Keratinocyte (primary cell): ENCODE measurements at regions not wholly inside any gene's neighbourhood (a gene's known extent, or its start where the extent isn't known, plus 50 kb on each side); places are given as distances from the start of the nearest gene placed in this dataset.

Experiments
- DNase-seq: peaks from one replicate; pipeline ENCODE4 v3.0.0-alpha.2; 2011; ENCODE audit warnings: low read depth, missing footprints, low spot score
- FAIRE-seq: peaks from 2 replicates; lab custom pipeline; 2011; peaks lifted over from hg19 to GRCh38; lab: Jason Lieb, UNC
- H2AFZ ChIP-seq: 2 replicates; pipeline ENCODE4 v1.6.0; 2012; ENCODE audit warnings: low read length, control low read depth, inconsistent platforms; ENCODE audit not compliant: control insufficient read depth
- H3K27ac ChIP-seq: 2 replicates; pipeline ENCODE4 v1.5.1; 2011; ENCODE audit warnings: low read length; ENCODE audit not compliant: control insufficient read depth, insufficient read depth
- H3K27me3 ChIP-seq: 3 replicates; pipeline ENCODE4 v1.6.0; 2011; ENCODE audit warnings: low read length; ENCODE audit not compliant: control insufficient read depth, insufficient read depth; ENCODE audit errors: extremely low read depth
- H3K36me3 ChIP-seq, 2 experiments: 2 replicates in 1 of 2; 3 replicates in 1 of 2; pipeline ENCODE4 v1.5.1; 2011; ENCODE audit warnings: low read length in 2 of 2, mild to moderate bottlenecking in 1 of 2; ENCODE audit not compliant: control insufficient read depth in 2 of 2, insufficient read depth in 2 of 2; ENCODE audit errors: extremely low read depth in 1 of 2
- H3K4me1 ChIP-seq: 3 replicates; pipeline ENCODE4 v1.5.1; 2011; ENCODE audit warnings: low read length; ENCODE audit not compliant: control insufficient read depth, insufficient read depth; ENCODE audit errors: extremely low read depth
- H3K4me2 ChIP-seq: 3 replicates; pipeline ENCODE4 v1.6.0; 2011; ENCODE audit warnings: low read depth, low read length; ENCODE audit not compliant: control insufficient read depth, insufficient read depth; ENCODE audit errors: extremely low read depth
- H3K4me3 ChIP-seq, 3 experiments: fragments of 200-600 bp in 1 of 3; sonication (generic) in 1 of 3; 2 replicates in 2 of 3; 3 replicates in 1 of 3; pipeline ENCODE4 v1.5.1; 2011 to 2016; ENCODE audit warnings: low read length in 3 of 3, mild to moderate bottlenecking in 3 of 3, control low read depth in 2 of 3, inconsistent platforms in 1 of 3, low read depth in 1 of 3, mixed read lengths in 1 of 3, mixed run types in 1 of 3, moderate library complexity in 1 of 3; ENCODE audit not compliant: control insufficient read depth in 2 of 3, insufficient read depth in 2 of 3; ENCODE audit errors: extremely low read depth in 1 of 3
- H3K79me2 ChIP-seq: 2 replicates; pipeline ENCODE4 v1.6.0; 2012; ENCODE audit warnings: low read length; ENCODE audit not compliant: control insufficient read depth, insufficient read depth
- H3K9ac ChIP-seq: 3 replicates; pipeline ENCODE4 v1.6.0; 2011; ENCODE audit warnings: low read length; ENCODE audit not compliant: control insufficient read depth, insufficient read depth; ENCODE audit errors: extremely low read depth
- H3K9me1 ChIP-seq: 3 replicates; pipeline ENCODE4 v1.6.0; 2011; ENCODE audit warnings: low read length; ENCODE audit not compliant: control insufficient read depth, insufficient read depth; ENCODE audit errors: extremely low read depth
- H3K9me3 ChIP-seq: 2 replicates; pipeline ENCODE4 v1.5.1; 2012; ENCODE audit warnings: low read depth, low read length; ENCODE audit not compliant: control insufficient read depth
- H4K20me1 ChIP-seq: 3 replicates; pipeline ENCODE4 v1.6.0; 2011; ENCODE audit warnings: low read length; ENCODE audit not compliant: control insufficient read depth, insufficient read depth; ENCODE audit errors: extremely low read depth
- EZH2 ChIP-seq: IDR thresholded peaks from one replicate; pipeline ENCODE4 v1.6.1; 2012; ENCODE audit warnings: inconsistent platforms, mild to moderate bottlenecking, low read length, moderate library complexity
- dilution Hi-C: fragments of 300-500 bp; cut with MboI; formaldehyde crosslinking; loops from one replicate; pipeline ENCODE4 v1.7.0; 2020; ENCODE audit warnings: low sequenced_read_pairs; ENCODE audit not compliant: extremely low pct_ligation_motif_present
- TF ChIP-seq, protein P1 (sequence below), 3 experiments: IDR thresholded peaks in 1 of 3; conservative IDR thresholded peaks in 1 of 3; optimal IDR thresholded peaks in 1 of 3; 2 replicates in 2 of 3; 3 replicates in 1 of 3; pipeline versions ENCODE3 to v1.5.1; 2011; ENCODE audit warnings: low read length in 3 of 3, mild to moderate bottlenecking in 3 of 3, moderate library complexity in 2 of 3, control low read depth in 1 of 3, inconsistent platforms in 1 of 3; ENCODE audit not compliant: insufficient read depth in 2 of 3; ENCODE audit errors: extremely low read depth in 1 of 3

DNA sequence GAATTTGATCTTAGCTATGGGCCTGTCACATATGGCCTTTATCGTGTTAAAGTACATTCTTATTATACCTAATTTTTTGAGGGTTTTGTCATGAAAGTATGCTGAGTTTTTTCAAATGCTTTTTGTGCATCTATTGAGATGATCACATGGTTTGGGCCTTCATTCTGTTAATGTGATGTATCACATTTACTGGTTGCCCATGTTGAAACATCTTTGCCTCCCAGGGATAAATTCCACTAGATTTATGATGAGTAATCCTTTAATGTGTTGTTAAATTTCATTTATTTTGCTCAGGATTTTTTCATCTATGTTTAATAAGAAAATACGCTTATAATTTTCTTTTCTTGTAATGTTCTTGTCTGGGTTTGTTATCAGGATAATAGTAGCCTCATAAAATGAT lies 442.0 kb downstream of the MDFIC start:
- no peak overlapping the region for H3K9ac ChIP-seq
- no peaks in the 10 kb centered on the region for H3K9me1 ChIP-seq
- no peak overlapping the region for H2AFZ ChIP-seq
- dilution Hi-C loops: no loop called here
- no peak for TF ChIP-seq EZH2
- TF ChIP-seq, protein P1, sequence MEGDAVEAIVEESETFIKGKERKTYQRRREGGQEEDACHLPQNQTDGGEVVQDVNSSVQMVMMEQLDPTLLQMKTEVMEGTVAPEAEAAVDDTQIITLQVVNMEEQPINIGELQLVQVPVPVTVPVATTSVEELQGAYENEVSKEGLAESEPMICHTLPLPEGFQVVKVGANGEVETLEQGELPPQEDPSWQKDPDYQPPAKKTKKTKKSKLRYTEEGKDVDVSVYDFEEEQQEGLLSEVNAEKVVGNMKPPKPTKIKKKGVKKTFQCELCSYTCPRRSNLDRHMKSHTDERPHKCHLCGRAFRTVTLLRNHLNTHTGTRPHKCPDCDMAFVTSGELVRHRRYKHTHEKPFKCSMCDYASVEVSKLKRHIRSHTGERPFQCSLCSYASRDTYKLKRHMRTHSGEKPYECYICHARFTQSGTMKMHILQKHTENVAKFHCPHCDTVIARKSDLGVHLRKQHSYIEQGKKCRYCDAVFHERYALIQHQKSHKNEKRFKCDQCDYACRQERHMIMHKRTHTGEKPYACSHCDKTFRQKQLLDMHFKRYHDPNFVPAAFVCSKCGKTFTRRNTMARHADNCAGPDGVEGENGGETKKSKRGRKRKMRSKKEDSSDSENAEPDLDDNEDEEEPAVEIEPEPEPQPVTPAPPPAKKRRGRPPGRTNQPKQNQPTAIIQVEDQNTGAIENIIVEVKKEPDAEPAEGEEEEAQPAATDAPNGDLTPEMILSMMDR (optimal IDR thresholded peaks at IDR 0.05 in 1 of 3, IDR thresholded peaks at IDR 0.05 in 1 of 3, conservative IDR thresholded peaks at IDR 0.05 in 1 of 3; ENCODE audit: extremely low read depth in 1 of 3, insufficient read depth in 2 of 3, low read length in 3 of 3): no peak
- H3K27ac ChIP-seq: no peak overlapping the region
- FAIRE-seq (no peak), DNase-seq (no peak)
- no peak overlapping the region for H3K4me3 ChIP-seq
- H3K9me3 ChIP-seq: no peaks in the 10 kb centered on the region
- no peaks in the 10 kb centered on the region for H3K27me3 ChIP-seq
- no peaks in the 10 kb centered on the region for H3K79me2 ChIP-seq
- no peaks in the 10 kb centered on the region for H3K36me3 ChIP-seq
- no peaks in the 10 kb centered on the region for H3K4me1 ChIP-seq
- no peak overlapping the region for H3K4me2 ChIP-seq
- no peaks in the 10 kb centered on the region for H4K20me1 ChIP-seq

- Histone ChIP-seq H3K4me1 (no peaks in the 10 kb centered on the region), H3K9ac (no peak overlapping the region), H3K27me3 (no peaks in the 10 kb centered on the region), H2AFZ (no peak overlapping the region), H3K79me2 (no peaks in the 10 kb centered on the region), H3K9me3 (no peaks in the 10 kb centered on the region), H3K27ac (no peak overlapping the region), H3K4me3 (no peak overlapping the region), H3K36me3 (no peaks in the 10 kb centered on the region), H3K4me2 (no peak overlapping the region), H4K20me1 (no peaks in the 10 kb centered on the region), H3K9me1 (no peaks in the 10 kb centered on the region)
- DNase-seq (no peak), FAIRE-seq (peak; percentile 9)
- TF ChIP-seq, protein P1 (optimal IDR thresholded peaks at IDR 0.05 in 1 of 3, IDR thresholded peaks at IDR 0.05 in 1 of 3, conservative IDR thresholded peaks at IDR 0.05 in 1 of 3; ENCODE audit: extremely low read depth in 1 of 3, insufficient read depth in 2 of 3, low read length in 3 of 3): no peak
- TF ChIP-seq EZH2: no peak
- dilution Hi-C loops: no loop called here
Measured at GRCh38 chr7:115359955-115360354, 438.1 kb downstream of the MDFIC start.
